Neural progenitor cell (in vitro differentiated cells): ENCODE measurements at regions not wholly inside any gene's neighbourhood (a gene's known extent, or its start where the extent isn't known, plus 50 kb on each side); places are given as distances from the start of the nearest gene placed in this dataset.

Source experiments
- DNase-seq: peaks from one replicate; pipeline ENCODE4 v3.0.0-alpha.2; 2016; ENCODE audit warnings: low spot score
- H2AFZ ChIP-seq: fragments of 200-600 bp; sonication (generic); replicated peaks from 2 replicates; pipeline ENCODE4 v1.6.1; 2016; ENCODE audit warnings: antibody characterized with exemption
- H3F3A ChIP-seq: fragments of 200-600 bp; sonication (generic); 2 replicates; pipeline ENCODE4 v1.6.1; 2016; ENCODE audit warnings: antibody characterized with exemption, low read depth
- H3K27ac ChIP-seq: fragments of 200-600 bp; sonication (generic); 2 replicates; pipeline ENCODE4 v1.5.1; 2016; ENCODE audit warnings: mild to moderate bottlenecking
- H3K27me3 ChIP-seq: fragments of 200-600 bp; sonication (generic); 2 replicates; pipeline ENCODE4 v1.6.1; 2016; ENCODE audit warnings: mild to moderate bottlenecking, moderate library complexity
- H3K36me3 ChIP-seq: fragments of 200-600 bp; sonication (generic); 2 replicates; pipeline ENCODE4 v1.5.1; 2016
- H3K4me1 ChIP-seq: fragments of 200-600 bp; sonication (generic); 2 replicates; pipeline ENCODE4 v1.6.1; 2016; ENCODE audit warnings: mixed run types
- H3K4me2 ChIP-seq: fragments of 200-600 bp; sonication (generic); 2 replicates; pipeline ENCODE4 v1.6.1; 2016
- H3K4me3 ChIP-seq: fragments of 200-600 bp; sonication (generic); 2 replicates; pipeline ENCODE4 v1.5.1; 2016
- H3K79me2 ChIP-seq: fragments of 200-600 bp; sonication (generic); 2 replicates; pipeline ENCODE4 v1.6.1; 2016; ENCODE audit warnings: low read depth
- H3K9ac ChIP-seq: fragments of 200-600 bp; sonication (generic); 2 replicates; pipeline ENCODE4 v1.6.1; 2016
- H3K9me3 ChIP-seq: fragments of 200-600 bp; sonication (generic); 2 replicates; pipeline ENCODE4 v1.5.1; 2016; ENCODE audit warnings: low read depth
- H4K20me1 ChIP-seq: fragments of 200-600 bp; sonication (generic); 2 replicates; pipeline ENCODE4 v1.6.1; 2016; ENCODE audit warnings: low read depth
- H3K27ac Mint-ChIP-seq: 3 replicates; pipeline ENCODE4 v1.8.0; 2021; ENCODE audit warnings: mixed read lengths
- H3K27me3 Mint-ChIP-seq: 2 replicates; pipeline ENCODE4 v1.8.0; 2022; ENCODE audit warnings: low read depth, mild to moderate bottlenecking, inconsistent platforms, moderate library complexity, mixed read lengths; ENCODE audit not compliant: insufficient read depth
- H3K36me3 Mint-ChIP-seq: 3 replicates; pipeline ENCODE4 v1.8.0; 2021; ENCODE audit warnings: mixed read lengths
- H3K4me1 Mint-ChIP-seq: 3 replicates; pipeline ENCODE4 v1.8.0; 2021; ENCODE audit warnings: mixed read lengths
- H3K4me3 Mint-ChIP-seq: 3 replicates; pipeline ENCODE4 v1.8.0; 2021; ENCODE audit warnings: mild to moderate bottlenecking, moderate library complexity, mixed read lengths
- H3K9me3 Mint-ChIP-seq: 3 replicates; pipeline ENCODE4 v1.8.0; 2020; ENCODE audit warnings: mixed read lengths
- CTCF ChIP-seq: fragments of 200-600 bp; sonication (generic); IDR thresholded peaks from 2 replicates; pipeline ENCODE4 v1.5.1; 2017; ENCODE audit warnings: antibody characterized with exemption, mild to moderate bottlenecking
- EZH2 ChIP-seq: fragments of 200-600 bp; sonication (generic); IDR thresholded peaks from 2 replicates; pipeline ENCODE4 v1.6.1; 2017; ENCODE audit warnings: antibody characterized with exemption, mild to moderate bottlenecking, moderate library complexity
- EZH2phosphoT487 ChIP-seq: fragments of 200-600 bp; sonication (generic); IDR thresholded peaks from 2 replicates; pipeline ENCODE4 v1.6.1; 2017; ENCODE audit warnings: antibody characterized with exemption

- Histone ChIP-seq H3K27ac (no peak overlapping the region), H3K4me3 (no peak overlapping the region), H3K27me3 (no peaks in the 10 kb centered on the region), H3K9me3 (no peaks in the 10 kb centered on the region), H3K4me2 (no peak overlapping the region), H3F3A (no peaks in the 10 kb centered on the region), H3K36me3 (no peaks in the 10 kb centered on the region), H3K79me2 (no peaks in the 10 kb centered on the region), H3K9ac (no peak overlapping the region), H4K20me1 (no peaks in the 10 kb centered on the region), H3K4me1 (no peaks in the 10 kb centered on the region), H2AFZ (no peak overlapping the region)
- H3K36me3 Mint-ChIP-seq: no peaks in the 10 kb centered on the region
- DNase-seq: no peak
- no peak for TF ChIP-seq EZH2phosphoT487
- no peak for TF ChIP-seq CTCF
- no peak for TF ChIP-seq EZH2
- H3K27me3 Mint-ChIP-seq: no peaks in the 10 kb centered on the region
- H3K4me3 Mint-ChIP-seq: no peak overlapping the region
- no peak overlapping the region for H3K27ac Mint-ChIP-seq
- no peaks in the 10 kb centered on the region for H3K9me3 Mint-ChIP-seq
- H3K4me1 Mint-ChIP-seq: peaks cover 28% of the 10 kb centered on the region
Observed at GRCh38 chr2:235235977-235236767, 257.7 kb upstream of the AGAP1 start.

GRCh38 chr2:235238537-235238936, 255.3 kb upstream of the AGAP1 start:
- Histone ChIP-seq H4K20me1 (no peaks in the 10 kb centered on the region), H3K4me3 (no peak overlapping the region), H3K9me3 (no peaks in the 10 kb centered on the region), H3K79me2 (no peaks in the 10 kb centered on the region), H2AFZ (no peak overlapping the region), H3K36me3 (no peaks in the 10 kb centered on the region), H3F3A (no peaks in the 10 kb centered on the region), H3K27ac (no peak overlapping the region), H3K9ac (no peak overlapping the region), H3K27me3 (no peaks in the 10 kb centered on the region), H3K4me2 (no peak overlapping the region), H3K4me1 (no peaks in the 10 kb centered on the region)
- TF ChIP-seq EZH2 (no peak), EZH2phosphoT487 (no peak), CTCF (no peak)
- H3K27me3 Mint-ChIP-seq: no peaks in the 10 kb centered on the region
- no peaks in the 10 kb centered on the region for H3K9me3 Mint-ChIP-seq
- DNase-seq: no peak
- no peaks in the 10 kb centered on the region for H3K36me3 Mint-ChIP-seq
- peaks cover 14% of the 10 kb centered on the region for H3K4me1 Mint-ChIP-seq
- H3K27ac Mint-ChIP-seq: no peak overlapping the region
- no peak overlapping the region for H3K4me3 Mint-ChIP-seq

- Mint-ChIP-seq H3K9me3 (no peaks in the 10 kb centered on the region), H3K4me1 (peaks cover 13% of the 10 kb centered on the region), H3K4me3 (no peak overlapping the region), H3K27ac (peak overlapping the region; percentile 38), H3K27me3 (no peaks in the 10 kb centered on the region), H3K36me3 (no peaks in the 10 kb centered on the region)
- no peaks in the 10 kb centered on the region for H3K36me3 ChIP-seq
- H3K4me2 ChIP-seq: no peak overlapping the region
- no peaks in the 10 kb centered on the region for H3F3A ChIP-seq
- TF ChIP-seq CTCF (no peak), EZH2phosphoT487 (no peak), EZH2 (no peak)
- no peaks in the 10 kb centered on the region for H3K27me3 ChIP-seq
- H3K79me2 ChIP-seq: no peaks in the 10 kb centered on the region
- H3K4me1 ChIP-seq: no peaks in the 10 kb centered on the region
- H3K9ac ChIP-seq: no peak overlapping the region
- no peaks in the 10 kb centered on the region for H4K20me1 ChIP-seq
- no peak overlapping the region for H2AFZ ChIP-seq
- no peaks in the 10 kb centered on the region for H3K9me3 ChIP-seq
- H3K4me3 ChIP-seq: no peak overlapping the region
- no peak for DNase-seq
- H3K27ac ChIP-seq: no peak overlapping the region
Observed at GRCh38 chr2:235240574-235240973, 253.3 kb upstream of the AGAP1 start.
